Activated naive CD4-positive, alpha-beta T cell treated with Interleukin-2 at 50 U/mL for 16 hours (primary cell): ENCODE measurements at regions not wholly inside any gene's neighbourhood (a gene's known extent, or its start where the extent isn't known, plus 50 kb on each side); places are given as distances from the start of the nearest gene placed in this dataset.
A peak's percentile ranks its signal among the peaks of the same experiment; 100 is the strongest.

Experiments used
- DNase-seq: peaks from one replicate; pipeline ENCODE4 v3.0.0-alpha.2; 2020

GRCh38 chr4:23388699-23389395 is 501.0 kb downstream of the PPARGC1A start:
- DNase-seq: no peak

- no peak for DNase-seq
Measured at GRCh38 chr4:23388255-23388654, 501.6 kb downstream of the PPARGC1A start.

- no peak for DNase-seq
Measured at GRCh38 chr4:23384741-23385140, 505.1 kb downstream of the PPARGC1A start.

DNA sequence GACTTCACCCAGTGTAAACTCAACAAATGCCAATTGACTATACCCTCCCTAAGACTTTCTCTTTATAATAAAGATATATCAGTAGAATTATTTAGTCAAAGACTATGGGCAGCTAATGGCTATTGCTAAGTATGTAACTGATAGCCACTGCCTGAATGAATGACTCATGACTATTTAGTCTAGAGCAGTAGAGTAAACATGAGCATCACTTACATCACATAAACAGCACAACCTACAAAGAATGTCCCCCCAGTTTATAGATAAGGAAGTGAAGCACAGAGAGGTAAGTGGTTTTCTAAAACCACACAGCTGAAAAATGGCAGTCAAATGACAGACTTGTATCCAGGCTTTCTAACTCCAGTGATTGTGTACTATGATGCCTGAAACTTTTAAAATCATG is 507.0 kb downstream of the PPARGC1A start:
- no peak for DNase-seq

DNA sequence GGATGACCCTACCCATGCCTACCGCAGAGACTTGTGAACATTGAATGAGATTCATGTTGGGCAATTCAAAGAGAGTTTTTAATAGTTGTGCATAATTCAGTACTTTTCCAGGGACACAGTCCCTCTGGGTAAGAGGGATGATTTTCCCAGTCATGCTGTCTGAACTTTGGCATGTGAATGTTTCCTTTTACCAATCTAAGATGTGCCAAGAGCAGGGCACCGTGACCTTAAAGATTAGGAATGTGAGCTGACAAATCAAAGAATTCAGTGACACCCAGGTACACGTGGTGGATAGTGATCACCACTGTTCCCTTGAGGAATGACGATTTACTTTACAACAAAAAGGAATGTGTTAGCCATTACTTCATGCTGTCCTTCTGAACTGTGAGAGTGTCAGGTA is 515.6 kb downstream of the PPARGC1A start:
- no peak for DNase-seq

- peak; percentile 2 for DNase-seq
Measured at GRCh38 chr4:23373261-23373660, 516.6 kb downstream of the PPARGC1A start.

GRCh38 chr4:23371533-23371932 is 518.3 kb downstream of the PPARGC1A start:
- DNase-seq: no peak

- DNase-seq: no peak
Measured at GRCh38 chr4:23369331-23369730, 520.5 kb downstream of the PPARGC1A start.

DNA sequence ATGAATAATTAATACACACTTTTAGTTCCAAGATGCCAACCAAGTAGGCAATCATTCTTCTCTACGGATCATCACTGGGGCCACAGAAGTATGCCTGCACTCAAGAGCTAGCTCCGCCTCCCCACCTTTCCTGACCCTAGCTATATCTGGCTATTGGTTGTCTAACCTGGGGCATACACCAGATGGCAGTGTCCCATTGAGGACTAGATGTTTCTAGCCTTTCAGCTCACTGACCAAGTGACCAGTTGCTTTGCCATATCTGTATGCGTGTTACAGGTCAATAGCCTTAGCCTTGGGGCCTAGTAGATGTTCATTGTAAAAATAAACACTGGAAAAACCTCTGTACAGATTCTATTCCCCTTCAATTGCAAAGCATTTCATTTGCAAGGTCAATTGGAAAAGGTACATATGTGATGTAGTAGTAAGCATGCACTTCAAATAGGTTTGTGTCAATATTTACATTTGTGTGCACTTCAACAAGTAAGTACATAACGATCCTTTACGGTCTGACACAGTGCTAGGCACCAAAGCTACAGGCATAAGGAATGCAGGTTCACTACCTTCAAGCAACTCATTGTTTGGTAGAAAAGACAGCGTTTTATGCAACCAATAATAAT is 521.7 kb downstream of the PPARGC1A start:
- no peak for DNase-seq

DNA sequence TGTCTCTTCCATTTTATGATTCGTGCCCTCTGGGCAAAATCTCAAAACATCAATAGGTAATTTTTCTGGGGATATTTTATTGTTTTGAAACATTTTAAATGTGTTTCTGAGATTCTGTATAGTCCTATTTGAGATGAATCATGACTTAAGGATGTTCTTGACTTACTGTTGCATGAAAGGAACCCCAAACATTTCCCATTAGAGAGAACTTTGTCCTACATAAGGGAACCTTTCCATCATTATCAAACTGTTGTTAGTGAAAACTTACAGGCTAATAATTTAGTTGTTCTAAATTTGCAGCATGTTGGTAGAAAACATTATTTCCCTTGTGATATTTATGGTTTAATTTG is 523.3 kb downstream of the PPARGC1A start:
- no peak for DNase-seq

- DNase-seq: no peak
Measured at GRCh38 chr4:23365871-23366556, 523.8 kb downstream of the PPARGC1A start.

- DNase-seq: no peak
Measured at GRCh38 chr4:23365086-23365485, 524.8 kb downstream of the PPARGC1A start.

DNA sequence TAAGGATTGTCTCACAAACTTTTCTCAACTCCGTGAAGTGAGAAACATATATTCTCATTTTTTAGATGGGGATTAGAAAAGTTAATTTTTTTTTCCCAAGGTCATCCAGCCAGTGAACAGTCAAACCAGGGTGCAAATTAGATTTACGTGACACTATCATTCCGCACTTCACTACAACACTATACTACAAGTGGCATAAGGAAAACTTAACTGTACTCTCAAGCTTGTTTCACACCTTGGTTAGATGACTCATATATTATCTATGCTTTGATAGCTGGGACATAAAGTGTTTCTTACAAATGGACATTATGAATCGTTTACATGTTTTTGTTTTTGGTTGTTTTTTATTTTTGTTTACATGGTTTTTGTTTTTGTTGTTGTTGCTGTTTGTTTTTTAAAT is 525.7 kb downstream of the PPARGC1A start:
- DNase-seq: no peak

GRCh38 chr4:23361453-23361852 is 528.4 kb downstream of the PPARGC1A start:
- no peak for DNase-seq

DNA sequence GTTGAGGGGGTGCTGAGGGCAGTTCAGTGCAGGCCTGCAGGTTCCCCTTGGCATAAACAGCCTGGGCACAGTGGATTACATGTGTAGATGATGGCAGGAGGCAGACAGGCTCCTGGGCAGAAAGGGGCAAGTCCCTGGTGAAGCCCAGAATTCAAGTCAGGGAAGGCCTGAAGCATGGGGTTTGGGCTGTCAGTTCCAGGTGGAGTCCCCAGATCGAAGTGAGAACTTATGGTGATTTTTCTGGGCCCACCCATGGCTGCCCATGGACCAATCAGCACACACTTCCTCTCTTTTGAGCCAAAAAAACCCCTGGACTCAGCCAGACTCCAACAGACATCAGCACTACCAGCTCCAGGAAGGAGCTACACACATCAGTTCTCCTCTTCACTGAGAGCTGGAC is 529.1 kb downstream of the PPARGC1A start:
- no peak for DNase-seq

- no peak for DNase-seq
Measured at GRCh38 chr4:23355258-23355657, 534.6 kb downstream of the PPARGC1A start.

DNA sequence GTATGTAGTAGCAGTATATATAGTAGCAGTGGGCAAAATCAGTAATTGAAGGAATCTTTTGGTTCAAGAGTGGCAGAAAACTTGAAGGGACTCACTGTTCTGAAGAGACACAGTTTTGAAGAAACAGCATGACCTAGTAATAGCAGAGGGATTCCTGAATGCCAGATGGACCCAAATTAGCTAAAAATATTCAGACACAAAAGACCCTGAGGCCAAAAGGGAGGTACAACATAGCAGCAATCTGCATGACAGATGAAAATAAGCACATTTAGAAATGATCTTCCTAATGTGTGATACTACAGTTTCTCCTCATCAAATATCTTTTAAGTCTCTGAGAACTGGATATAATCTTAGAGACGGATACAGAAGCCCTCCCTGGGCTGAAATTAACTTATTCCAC is 536.6 kb downstream of the PPARGC1A start:
- no peak for DNase-seq

GRCh38 chr4:23348789-23349498 is 540.9 kb downstream of the PPARGC1A start:
- no peak for DNase-seq

- DNase-seq: no peak
Measured at GRCh38 chr4:23337292-23337691, 552.6 kb downstream of the PPARGC1A start.

DNA sequence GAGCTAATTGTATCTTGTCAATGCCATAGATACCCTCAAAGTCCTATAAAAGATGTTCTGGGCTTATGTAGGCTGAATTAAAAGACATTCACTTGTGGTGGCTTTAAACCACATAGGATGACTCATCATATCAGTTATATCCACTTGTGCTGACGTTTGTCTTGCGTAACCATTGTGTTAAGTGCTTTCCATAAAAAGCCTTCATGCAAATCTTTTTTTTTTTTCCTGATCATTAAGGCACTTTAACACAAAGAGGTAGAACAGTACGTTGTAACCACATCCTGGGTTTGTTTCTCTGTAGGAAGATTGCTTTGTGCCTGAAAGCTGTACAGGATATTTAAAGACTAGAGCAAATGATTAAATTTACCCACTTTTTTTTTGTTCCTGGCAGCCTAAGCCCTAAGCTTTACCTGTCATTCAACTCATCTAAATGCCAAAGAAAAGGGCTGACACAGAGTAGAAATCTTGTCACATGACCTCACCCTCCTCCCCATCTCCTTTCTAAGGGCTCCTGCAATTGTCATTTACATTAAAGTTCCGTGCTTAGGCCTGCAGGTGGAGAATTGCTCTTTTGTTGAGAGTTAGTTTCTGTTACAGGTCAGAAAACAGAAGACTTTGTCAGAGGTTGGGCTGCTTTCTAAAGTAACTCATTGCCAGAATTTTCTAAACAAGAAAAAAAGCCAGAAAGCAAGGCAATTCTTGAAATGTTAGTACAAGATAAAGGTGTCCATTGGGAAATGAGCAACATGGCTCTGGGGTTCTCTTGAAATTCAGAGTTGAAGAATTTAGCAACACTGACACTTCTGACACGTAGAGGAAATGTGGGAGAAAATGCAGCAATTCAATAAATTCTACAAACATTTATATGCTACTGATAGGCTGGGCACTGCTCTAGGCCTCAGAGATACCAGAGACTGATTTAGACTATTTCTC is 555.6 kb downstream of the PPARGC1A start:
- DNase-seq: peak; percentile 3

DNA sequence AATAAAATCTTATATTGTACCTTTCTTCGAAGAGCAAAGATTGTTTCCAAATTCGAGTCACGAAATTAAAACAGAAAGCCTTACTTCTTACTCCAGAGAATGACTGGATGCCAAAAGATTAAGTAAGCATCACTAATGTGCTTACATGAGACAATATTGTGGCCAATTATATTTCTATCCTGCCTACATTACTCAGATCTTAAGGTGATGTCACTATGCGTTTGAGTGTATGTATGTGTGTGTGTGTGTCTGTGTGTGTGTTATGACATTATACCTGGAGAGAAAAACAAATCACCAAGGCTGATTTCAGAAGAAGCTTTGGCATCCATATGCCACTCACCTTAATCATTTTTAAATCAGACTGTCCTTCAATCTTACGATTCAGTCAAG is 556.3 kb downstream of the PPARGC1A start:
- no peak for DNase-seq

DNA sequence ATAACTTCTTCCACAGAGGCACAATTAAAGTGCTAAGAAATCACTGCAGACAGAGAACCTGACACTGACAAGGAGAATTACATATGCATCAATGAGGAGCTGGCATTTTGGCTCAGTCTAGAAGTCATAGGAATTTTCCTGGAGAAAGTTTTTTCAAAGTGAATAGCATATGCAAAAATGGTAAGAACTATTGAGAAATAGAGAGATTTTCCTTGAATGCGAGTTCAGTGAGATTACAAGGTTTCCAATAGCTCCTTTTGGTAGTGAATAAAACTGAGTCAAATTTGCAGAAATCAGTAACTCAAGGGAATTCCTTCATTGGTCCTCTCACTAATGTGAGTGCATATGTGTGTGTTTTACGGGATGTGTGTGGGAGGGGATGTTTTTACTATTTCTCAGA is 557.5 kb downstream of the PPARGC1A start:
- no peak for DNase-seq

GRCh38 chr4:23327120-23327519 is 562.7 kb downstream of the PPARGC1A start:
- no peak for DNase-seq
